Neuronal stem cell (in vitro differentiated cells): ENCODE measurements at regions not wholly inside any gene's neighbourhood (a gene's known extent, or its start where the extent isn't known, plus 50 kb on each side); places are given as distances from the start of the nearest gene placed in this dataset.
A peak's percentile ranks its signal among the peaks of the same experiment; 100 is the strongest.

Source experiments
- DNase-seq: peaks from one replicate; pipeline ENCODE4 v3.0.0-alpha.2; 2013; ENCODE audit warnings: low spot score
- H2AFZ ChIP-seq: one replicate; pipeline ENCODE4 v1.6.1; 2013; ENCODE audit warnings: mild to moderate bottlenecking, low read length, inconsistent platforms
- H2AK5ac ChIP-seq: 2 replicates; pipeline ENCODE4 v1.6.1; 2013; ENCODE audit warnings: low read depth, mild to moderate bottlenecking, inconsistent platforms, low read length, moderate library complexity, mixed read lengths
- H2BK120ac ChIP-seq: 2 replicates; pipeline ENCODE4 v1.6.1; 2013; ENCODE audit warnings: low read depth, mild to moderate bottlenecking, inconsistent platforms, low read length, moderate library complexity, mixed read lengths
- H2BK12ac ChIP-seq: one replicate; pipeline ENCODE4 v1.6.1; 2013; ENCODE audit warnings: low read length, inconsistent platforms
- H2BK15ac ChIP-seq: 2 replicates; pipeline ENCODE4 v1.6.1; 2013; ENCODE audit warnings: mild to moderate bottlenecking, low read length, inconsistent platforms, mixed read lengths
- H2BK5ac ChIP-seq: one replicate; pipeline ENCODE4 v1.6.1; 2013; ENCODE audit warnings: inconsistent platforms, mild to moderate bottlenecking, low read length, moderate library complexity
- H3K14ac ChIP-seq: one replicate; pipeline ENCODE4 v1.6.1; 2013; ENCODE audit warnings: low read length, inconsistent platforms
- H3K18ac ChIP-seq: 2 replicates; pipeline ENCODE4 v1.6.1; 2013; ENCODE audit warnings: low read length, inconsistent platforms
- H3K23ac ChIP-seq: 2 replicates; pipeline ENCODE4 v1.6.1; 2013; ENCODE audit warnings: low read depth, mild to moderate bottlenecking, mixed read lengths, low read length, inconsistent platforms; ENCODE audit not compliant: poor library complexity
- H3K27ac ChIP-seq: replicated peaks from 3 replicates; pipeline ENCODE4 v1.5.1; 2013; ENCODE audit warnings: low read length, inconsistent platforms
- H3K27me3 ChIP-seq, 3 experiments: 2 replicates each; pipeline ENCODE4 v1.6.1; 2013; ENCODE audit warnings: low read length in 3 of 3, mild to moderate bottlenecking in 2 of 3, inconsistent platforms in 1 of 3, low read depth in 1 of 3, mixed read lengths in 1 of 3, moderate library complexity in 1 of 3; ENCODE audit not compliant: control insufficient read depth in 3 of 3, insufficient read depth in 3 of 3
- H3K36me3 ChIP-seq, 2 donors: replicated peaks in 1 of 2; 2 replicates each; pipeline ENCODE4 v1.6.1; 2013; ENCODE audit warnings: low read length in 2 of 2; ENCODE audit not compliant: control insufficient read depth in 2 of 2, insufficient read depth in 2 of 2
- H3K4ac ChIP-seq: 2 replicates; pipeline ENCODE4 v1.6.1; 2013; ENCODE audit warnings: inconsistent platforms, mild to moderate bottlenecking, low read length, moderate library complexity
- H3K4me1 ChIP-seq, 2 donors: 1 replicate in 1 of 2; 2 replicates in 1 of 2; pipeline ENCODE4 v1.6.1; 2013; ENCODE audit warnings: low read length in 2 of 2, low read depth in 1 of 2; ENCODE audit not compliant: control insufficient read depth in 2 of 2, insufficient read depth in 1 of 2
- H3K4me2 ChIP-seq: one replicate; pipeline ENCODE4 v1.6.1; 2013; ENCODE audit warnings: mild to moderate bottlenecking, low read length, inconsistent platforms; ENCODE audit not compliant: insufficient read depth, poor library complexity, severe bottlenecking
- H3K4me3 ChIP-seq, 2 donors: 2 replicates each; pipeline ENCODE4 v1.5.1; 2013; ENCODE audit warnings: low read length in 2 of 2, mild to moderate bottlenecking in 2 of 2, inconsistent platforms in 1 of 2, moderate library complexity in 1 of 2
- H3K79me1 ChIP-seq: one replicate; pipeline ENCODE4 v1.6.1; 2013; ENCODE audit warnings: low read depth, mild to moderate bottlenecking, inconsistent platforms, low read length, moderate library complexity
- H3K9ac ChIP-seq: one replicate; pipeline ENCODE4 v1.6.1; 2013; ENCODE audit warnings: mild to moderate bottlenecking, low read depth, low read length, inconsistent platforms; ENCODE audit not compliant: poor library complexity
- H3K9me3 ChIP-seq, 2 donors: replicated peaks in 1 of 2; 2 replicates each; pipeline versions ENCODE3 to v1.6.1; 2013; ENCODE audit warnings: low read length in 2 of 2, mild to moderate bottlenecking in 2 of 2, inconsistent platforms in 1 of 2, low read depth in 1 of 2, mixed read lengths in 1 of 2, moderate library complexity in 1 of 2; ENCODE audit not compliant: control insufficient read depth in 2 of 2, insufficient read depth in 1 of 2
- H4K8ac ChIP-seq: one replicate; pipeline ENCODE4 v1.6.1; 2013; ENCODE audit warnings: low read depth, mild to moderate bottlenecking, inconsistent platforms, low read length, moderate library complexity
- H4K91ac ChIP-seq: one replicate; pipeline ENCODE4 v1.6.1; 2013; ENCODE audit warnings: low read length, low read depth, mild to moderate bottlenecking, inconsistent platforms; ENCODE audit not compliant: poor library complexity
- WGBS, 2 donors: extraction: QIAGEN DNeasy Blood & Tissue Kit; methylation state at CpG; one replicate each; pipeline ENCODE4 v1.1.7; 2013; ENCODE audit warnings: missing lambda C conversion rate in 2 of 2, mixed read lengths in 1 of 2; ENCODE audit not compliant: insufficient read length in 2 of 2, insufficient replicate concordance in 1 of 2; ENCODE audit errors: extremely low coverage in 2 of 2; 5-methylcytosine and 5-hydroxymethylcytosine counted together

DNA sequence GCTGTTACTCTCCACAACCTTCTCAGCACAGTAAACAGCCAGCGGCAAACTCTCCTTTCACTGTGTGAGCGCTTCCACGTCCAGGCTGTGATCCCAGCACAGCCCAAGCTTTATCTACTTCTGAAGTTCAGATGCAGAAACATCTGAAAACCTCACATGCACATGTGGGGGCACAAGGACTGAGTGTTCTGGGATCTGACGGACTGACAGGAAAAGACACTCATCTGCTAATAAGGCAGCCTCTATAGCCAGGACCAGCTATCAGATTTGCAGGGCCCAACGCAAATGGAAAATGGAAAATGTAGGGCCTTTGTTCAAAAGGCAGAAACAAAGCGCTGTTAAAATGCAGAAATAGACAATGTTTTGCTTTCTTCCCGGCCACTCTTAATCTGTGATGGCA, 133.8 kb upstream of the ARHGAP28 start:
- Histone ChIP-seq H2BK15ac (no peak overlapping the region), H2BK5ac (no peak overlapping the region), H3K79me1 (no peaks in the 10 kb centered on the region), H2BK120ac (no peak overlapping the region), H3K18ac (no peak overlapping the region), H3K27me3 (no peaks in the 10 kb centered on the region), H3K4me2 (no peak overlapping the region), H2AK5ac (no peak overlapping the region), H3K36me3 (no peaks in the 10 kb centered on the region), H3K4me1 (no peaks in the 10 kb centered on the region), H3K23ac (no peak overlapping the region), H2AFZ (no peak overlapping the region), H3K14ac (no peak overlapping the region), H3K9me3 (no peaks in the 10 kb centered on the region), H4K91ac (no peak overlapping the region), H3K4ac (no peak overlapping the region), H3K9ac (no peak overlapping the region), H3K27ac (no peak overlapping the region), H2BK12ac (peak overlapping the region; percentile 19), H4K8ac (no peak overlapping the region), H3K4me3 (no peak overlapping the region)
- WGBS, 2 donors = no CpG with 5 or more reads among the region's 7 CpGs
- DNase-seq = no peak

DNA sequence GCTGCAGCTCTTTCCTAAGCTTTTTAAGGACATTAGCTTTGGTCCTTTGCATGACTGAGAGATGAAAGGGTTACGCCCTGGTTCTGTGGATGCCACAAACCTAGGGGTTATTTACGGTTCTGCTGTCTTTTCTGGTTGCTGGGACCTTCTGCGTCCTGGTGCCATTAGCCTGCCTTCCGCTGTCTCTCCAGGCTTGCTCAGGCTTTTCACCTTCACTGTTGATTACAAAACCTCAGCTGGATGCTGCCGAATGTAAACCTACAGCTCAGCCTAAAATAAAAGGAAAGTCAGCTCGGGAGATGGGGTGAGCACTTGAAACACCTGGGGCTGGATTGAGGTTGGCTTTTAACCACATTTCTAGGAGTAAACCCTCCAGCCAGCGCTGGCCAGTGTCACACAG, 130.9 kb upstream of the ARHGAP28 start:
- Histone ChIP-seq H2BK120ac (no peak overlapping the region), H4K8ac (no peak overlapping the region), H2BK5ac (no peak overlapping the region), H3K18ac (no peak overlapping the region), H3K4me2 (no peak overlapping the region), H3K9me3 (no peaks in the 10 kb centered on the region), H2BK15ac (no peak overlapping the region), H3K27me3 (no peaks in the 10 kb centered on the region), H3K14ac (no peak overlapping the region), H2AFZ (no peak overlapping the region), H4K91ac (no peak overlapping the region), H3K4me3 (no peak overlapping the region), H3K4ac (no peak overlapping the region), H3K36me3 (no peaks in the 10 kb centered on the region), H2AK5ac (no peak overlapping the region), H3K79me1 (no peaks in the 10 kb centered on the region), H3K4me1 (no peaks in the 10 kb centered on the region), H3K27ac (no peak overlapping the region), H3K9ac (no peak overlapping the region), H2BK12ac (no peak overlapping the region), H3K23ac (no peak overlapping the region)
- no peak for DNase-seq
- no CpG with 5 or more reads among the region's 7 CpGs for WGBS, 2 donors

GRCh38 chr18:6600667-6601167, 128.8 kb upstream of the ARHGAP28 start:
- H2BK12ac ChIP-seq = no peak overlapping the region
- no peak overlapping the region for H2BK5ac ChIP-seq
- no peak overlapping the region for H3K14ac ChIP-seq
- no peak overlapping the region for H3K18ac ChIP-seq
- no peaks in the 10 kb centered on the region for H3K4me1 ChIP-seq
- no peak overlapping the region for H3K9ac ChIP-seq
- no peak overlapping the region for H2AK5ac ChIP-seq
- no peak overlapping the region for H3K27ac ChIP-seq
- no peak overlapping the region for H2BK120ac ChIP-seq
- H2BK15ac ChIP-seq = no peak overlapping the region
- H2AFZ ChIP-seq = no peak overlapping the region
- H3K79me1 ChIP-seq = no peaks in the 10 kb centered on the region
- DNase-seq = no peak
- no peak overlapping the region for H3K4me3 ChIP-seq
- H3K4ac ChIP-seq = no peak overlapping the region
- H4K91ac ChIP-seq = no peak overlapping the region
- WGBS, 2 donors = no CpG with 5 or more reads among the region's 3 CpGs
- H4K8ac ChIP-seq = no peak overlapping the region
- no peak overlapping the region for H3K4me2 ChIP-seq
- H3K36me3 ChIP-seq = no peaks in the 10 kb centered on the region
- H3K9me3 ChIP-seq = no peaks in the 10 kb centered on the region
- H3K27me3 ChIP-seq = no peaks in the 10 kb centered on the region
- H3K23ac ChIP-seq = no peak overlapping the region

DNA sequence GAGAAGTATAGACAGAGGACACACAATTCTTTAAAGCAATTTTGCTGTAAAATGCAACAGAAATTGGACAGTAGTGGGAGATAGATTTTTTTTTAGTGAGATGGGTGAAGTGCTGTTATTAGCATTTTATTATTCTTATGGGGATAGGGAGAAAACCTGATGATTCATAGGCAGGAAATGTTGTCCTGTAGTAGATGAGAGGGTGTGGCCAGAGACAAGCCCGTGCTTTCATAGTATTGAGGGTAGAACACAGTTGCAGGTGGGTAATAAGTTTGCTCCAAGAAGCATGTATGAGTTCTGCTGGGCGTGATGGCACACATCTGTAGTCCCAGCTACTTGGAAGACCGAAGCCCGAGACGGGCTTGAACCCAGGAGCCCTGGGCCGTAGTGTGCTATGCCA, 128.3 kb upstream of the ARHGAP28 start:
- no peak overlapping the region for H3K4me2 ChIP-seq
- H2BK15ac ChIP-seq = no peak overlapping the region
- no peak overlapping the region for H2BK12ac ChIP-seq
- no peaks in the 10 kb centered on the region for H3K36me3 ChIP-seq
- WGBS, 2 donors = no CpG with 5 or more reads among the region's 6 CpGs
- no peak overlapping the region for H3K27ac ChIP-seq
- H2BK120ac ChIP-seq = no peak overlapping the region
- no peaks in the 10 kb centered on the region for H3K27me3 ChIP-seq
- H3K23ac ChIP-seq = no peak overlapping the region
- no peak overlapping the region for H4K91ac ChIP-seq
- H3K14ac ChIP-seq = no peak overlapping the region
- H3K9me3 ChIP-seq = no peaks in the 10 kb centered on the region
- no peak overlapping the region for H2BK5ac ChIP-seq
- no peak overlapping the region for H3K4me3 ChIP-seq
- H4K8ac ChIP-seq = no peak overlapping the region
- no peak overlapping the region for H3K9ac ChIP-seq
- H2AFZ ChIP-seq = no peak overlapping the region
- no peak overlapping the region for H3K4ac ChIP-seq
- no peaks in the 10 kb centered on the region for H3K4me1 ChIP-seq
- no peak overlapping the region for H3K18ac ChIP-seq
- no peaks in the 10 kb centered on the region for H3K79me1 ChIP-seq
- no peak overlapping the region for H2AK5ac ChIP-seq
- DNase-seq = no peak
